MCF 10A (cell line): ENCODE measurements at regions not wholly inside any gene's neighbourhood (a gene's known extent, or its start where the extent isn't known, plus 50 kb on each side); places are given as distances from the start of the nearest gene placed in this dataset.

Experiments used
- BruUV-seq: library from RNA; stranded (reverse); fragments of 400-500 nt; replicated peaks from 2 replicates; lab custom pipeline; 2021; lab: Mats Ljungman, UMichigan
- CTCF ChIA-PET: fragments of 300-600 bp; sonication (Branson Sonifier 250); formaldehyde crosslinking; extraction: SDS; loops from one replicate; lab custom pipeline; 2021; ENCODE audit warnings: antibody characterized with exemption, inconsistent platforms; lab: Yijun Ruan, JAX
- POLR2A ChIA-PET: fragments of 300-600, 350-650 bp; sonication (Branson Sonifier 250); formaldehyde crosslinking; extraction: SDS; loops from one replicate; lab custom pipeline; 2020; ENCODE audit warnings: antibody characterized with exemption, inconsistent platforms; lab: Yijun Ruan, JAX
- DNase-seq: peaks from one replicate; pipeline ENCODE4 v3.0.0-alpha.2; 2018; ENCODE audit not compliant: unreplicated experiment
- H3K27ac Mint-ChIP-seq: one replicate; pipeline ENCODE4 v1.8.0; 2022; ENCODE audit warnings: mild to moderate bottlenecking, low read depth, mixed read lengths; ENCODE audit not compliant: unreplicated experiment
- H3K27me3 Mint-ChIP-seq: one replicate; pipeline ENCODE4 v1.8.0; 2022; ENCODE audit warnings: mixed read lengths; ENCODE audit not compliant: insufficient read depth, unreplicated experiment
- H3K36me3 Mint-ChIP-seq: one replicate; pipeline ENCODE4 v1.8.0; 2022; ENCODE audit warnings: mild to moderate bottlenecking, moderate library complexity, mixed read lengths; ENCODE audit not compliant: insufficient read depth, unreplicated experiment
- H3K4me1 Mint-ChIP-seq: one replicate; pipeline ENCODE4 v1.8.0; 2022; ENCODE audit warnings: mixed read lengths; ENCODE audit not compliant: insufficient read depth, unreplicated experiment
- H3K4me3 Mint-ChIP-seq: one replicate; pipeline ENCODE4 v1.8.0; 2022; ENCODE audit warnings: mild to moderate bottlenecking, moderate library complexity, mixed read lengths; ENCODE audit not compliant: unreplicated experiment
- H3K9me3 Mint-ChIP-seq: one replicate; pipeline ENCODE4 v1.8.0; 2022; ENCODE audit warnings: mixed read lengths; ENCODE audit not compliant: unreplicated experiment
- CTCF ChIP-seq: fragments of 200-600 bp; IDR thresholded peaks from one replicate; pipeline ENCODE4 v1.8.0; 2022; ENCODE audit warnings: antibody characterized with exemption, mild to moderate bottlenecking; ENCODE audit not compliant: unreplicated experiment
- intact Hi-C: fragments of 100-400 bp; cut with micrococcal nuclease; formaldehyde crosslinking; loops from 2 replicates; pipeline ENCODE4 v1.14.1; 2022

GRCh38 chr5:21672911-21673310, 1180.2 kb downstream of the CDH12 start:
- H3K4me1 Mint-ChIP-seq: no peaks in the 10 kb centered on the region
- H3K9me3 Mint-ChIP-seq: no peaks in the 10 kb centered on the region
- intact Hi-C loops: no loop called here
- POLR2A ChIA-PET: no interaction called here
- peaks cover 11% of the 10 kb centered on the region for H3K36me3 Mint-ChIP-seq
- no peaks in the 10 kb centered on the region for H3K27me3 Mint-ChIP-seq
- no peak for DNase-seq
- H3K27ac Mint-ChIP-seq: no peak overlapping the region
- no peak overlapping the region for H3K4me3 Mint-ChIP-seq
- CTCF ChIA-PET: no interaction called here
- BruUV-seq: no TSS peak
- TF ChIP-seq CTCF: no peak

GRCh38 chr5:21672360-21672759, 1180.8 kb downstream of the CDH12 start:
- Mint-ChIP-seq H3K4me3 (no peak overlapping the region), H3K4me1 (no peaks in the 10 kb centered on the region), H3K27me3 (no peaks in the 10 kb centered on the region), H3K9me3 (no peaks in the 10 kb centered on the region), H3K36me3 (peaks cover 11% of the 10 kb centered on the region), H3K27ac (no peak overlapping the region)
- ChIA-PET POLR2A (interaction anchor here (0.6 kb wide), 1 partner anchor 1383 kb away, joined by 3 read pairs; no protein-coding TSS in a partner anchor), CTCF (no interaction called here)
- intact Hi-C loops: no loop called here
- TF ChIP-seq CTCF: no peak
- BruUV-seq: no TSS peak
- DNase-seq: no peak

- Mint-ChIP-seq H3K36me3 (no peaks in the 10 kb centered on the region), H3K4me3 (no peak overlapping the region), H3K4me1 (no peaks in the 10 kb centered on the region), H3K27me3 (no peaks in the 10 kb centered on the region), H3K9me3 (no peaks in the 10 kb centered on the region), H3K27ac (no peak overlapping the region)
- intact Hi-C loops: no loop called here
- POLR2A ChIA-PET: no interaction called here
- CTCF ChIA-PET: no interaction called here
- BruUV-seq: no TSS peak
- DNase-seq: no peak
- no peak for TF ChIP-seq CTCF
These were observed 1187.6 kb downstream of the CDH12 start for GRCh38 chr5:21665524-21665923.

GRCh38 chr5:21663082-21663481, 1190.1 kb downstream of the CDH12 start:
- no peaks in the 10 kb centered on the region for H3K9me3 Mint-ChIP-seq
- CTCF ChIA-PET: no interaction called here
- intact Hi-C loops: no loop called here

More at GRCh38 chr5:21663082-21663481, 1190.1 kb downstream of the CDH12 start:
- DNase-seq: no peak
- H3K27ac Mint-ChIP-seq: no peak overlapping the region
- no peaks in the 10 kb centered on the region for H3K36me3 Mint-ChIP-seq
- POLR2A ChIA-PET: no interaction called here
- no TSS peak for BruUV-seq
- no peak overlapping the region for H3K4me3 Mint-ChIP-seq
- H3K27me3 Mint-ChIP-seq: no peaks in the 10 kb centered on the region
- no peak for TF ChIP-seq CTCF
- no peaks in the 10 kb centered on the region for H3K4me1 Mint-ChIP-seq
